ENCODE measurements at regions not wholly inside any gene's neighbourhood (a gene's known extent, or its start where the extent isn't known, plus 50 kb on each side); places are given as distances from the start of the nearest gene placed in this dataset.

DNA sequence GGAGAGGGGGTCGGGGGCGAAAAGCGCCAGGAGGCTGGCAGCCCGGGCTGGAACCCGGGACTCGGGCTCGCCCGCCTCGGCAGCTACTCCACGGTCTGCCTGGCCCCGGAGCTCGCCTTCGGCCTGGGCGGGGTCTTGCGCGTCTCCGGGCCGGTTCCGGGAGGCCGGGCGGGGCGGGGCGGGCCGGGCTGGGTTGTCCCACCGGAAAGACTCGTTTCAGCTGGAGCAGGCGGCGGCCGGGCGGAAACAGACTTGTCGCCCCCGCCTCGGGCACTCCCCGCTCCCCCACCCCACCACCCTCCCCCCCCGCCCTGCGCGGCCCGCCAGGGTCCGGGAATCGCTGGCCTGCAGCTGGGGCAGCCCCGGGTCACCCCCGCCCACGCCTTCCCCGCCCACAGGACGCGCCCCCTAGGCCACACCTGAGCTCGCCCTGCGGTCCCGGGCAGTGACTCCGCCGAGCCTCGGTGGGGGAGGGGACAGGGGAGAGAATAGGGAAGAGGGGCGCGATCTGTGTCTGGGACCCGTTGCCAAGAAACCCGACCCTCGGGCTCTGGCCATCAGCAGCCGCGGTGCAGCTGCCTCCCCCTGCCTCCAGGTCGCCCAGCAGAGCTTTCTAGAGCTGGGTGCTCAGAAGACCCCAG is 109.4 kb downstream of the KCTD15 start:
- TF ChIP-seq CTCF (IDR thresholded peaks at IDR 0.05) (no peak), ETV6 (CRISPR knock-in tag; IDR thresholded peaks at IDR 0.05) (no peak), NFE2L1 (CRISPR knock-in tag; IDR thresholded peaks at IDR 0.05) (no peak)
- TF ChIP-seq, protein P1, sequence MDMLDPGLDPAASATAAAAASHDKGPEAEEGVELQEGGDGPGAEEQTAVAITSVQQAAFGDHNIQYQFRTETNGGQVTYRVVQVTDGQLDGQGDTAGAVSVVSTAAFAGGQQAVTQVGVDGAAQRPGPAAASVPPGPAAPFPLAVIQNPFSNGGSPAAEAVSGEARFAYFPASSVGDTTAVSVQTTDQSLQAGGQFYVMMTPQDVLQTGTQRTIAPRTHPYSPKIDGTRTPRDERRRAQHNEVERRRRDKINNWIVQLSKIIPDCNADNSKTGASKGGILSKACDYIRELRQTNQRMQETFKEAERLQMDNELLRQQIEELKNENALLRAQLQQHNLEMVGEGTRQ (CRISPR knock-in tag; IDR thresholded peaks at IDR 0.05), result no peak
